Endodermal cell (in vitro differentiated cells): ENCODE measurements at regions not wholly inside any gene's neighbourhood (a gene's known extent, or its start where the extent isn't known, plus 50 kb on each side); places are given as distances from the start of the nearest gene placed in this dataset.

Experiments used
- DNase-seq: peaks from one replicate; pipeline ENCODE4 v3.0.0-alpha.2; 2017
- H3K27ac ChIP-seq: 2 replicates; pipeline ENCODE4 v1.5.1; 2013; ENCODE audit warnings: mild to moderate bottlenecking, low read depth, low read length, moderate library complexity
- H3K27me3 ChIP-seq: 2 replicates; pipeline ENCODE4 v1.6.1; 2013; ENCODE audit warnings: mild to moderate bottlenecking, low read length, moderate library complexity; ENCODE audit not compliant: insufficient read depth, control insufficient read depth, poor library complexity, severe bottlenecking
- H3K36me3 ChIP-seq: 2 replicates; pipeline ENCODE4 v1.7.0; 2013; ENCODE audit warnings: mild to moderate bottlenecking, low read length, moderate library complexity; ENCODE audit not compliant: control insufficient read depth, insufficient read depth
- H3K4me1 ChIP-seq: one replicate; pipeline ENCODE4 v1.7.0; 2013; ENCODE audit warnings: low read length; ENCODE audit not compliant: control insufficient read depth, insufficient read depth
- H3K4me3 ChIP-seq: 2 replicates; pipeline ENCODE4 v1.5.1; 2013; ENCODE audit warnings: mild to moderate bottlenecking, low read length, moderate library complexity
- H3K9ac ChIP-seq: 2 replicates; pipeline ENCODE4 v1.6.1; 2013; ENCODE audit warnings: mild to moderate bottlenecking, low read length, moderate library complexity; ENCODE audit not compliant: poor library complexity, severe bottlenecking; ENCODE audit errors: extremely low read depth
- H3K9me3 ChIP-seq: 2 replicates; pipeline ENCODE4 v1.6.1; 2013; ENCODE audit warnings: mild to moderate bottlenecking, low read length, moderate library complexity; ENCODE audit not compliant: control insufficient read depth
- H3K27ac Mint-ChIP-seq: 2 replicates; pipeline ENCODE4 v1.8.0; 2020; ENCODE audit warnings: mixed read lengths
- H3K27me3 Mint-ChIP-seq: 2 replicates; pipeline ENCODE4 v1.8.0; 2021; ENCODE audit warnings: mild to moderate bottlenecking, mixed read lengths; ENCODE audit not compliant: insufficient read depth
- H3K36me3 Mint-ChIP-seq: 2 replicates; pipeline ENCODE4 v1.8.0; 2020; ENCODE audit warnings: low read depth, mixed read lengths
- H3K4me1 Mint-ChIP-seq: 2 replicates; pipeline ENCODE4 v1.8.0; 2020; ENCODE audit warnings: mixed read lengths
- H3K4me3 Mint-ChIP-seq: 2 replicates; pipeline ENCODE4 v1.8.0; 2020; ENCODE audit warnings: mild to moderate bottlenecking, moderate library complexity, mixed read lengths
- H3K9me3 Mint-ChIP-seq: 2 replicates; pipeline ENCODE4 v1.8.0; 2020; ENCODE audit warnings: mild to moderate bottlenecking, mixed read lengths
- CTCF ChIP-seq: fragments of 200-600 bp; sonication (generic); conservative IDR thresholded peaks from 2 replicates; pipeline ENCODE4 v1.5.0; 2021; ENCODE audit warnings: antibody characterized with exemption, mild to moderate bottlenecking
- WGBS, 2 experiments: methylation state at CpG; one replicate each; pipeline versions ENCODE4 v1.1.5 to v1.1.7; 2013; ENCODE audit warnings: missing lambda C conversion rate in 2 of 2, mixed read lengths in 1 of 2; ENCODE audit not compliant: insufficient coverage in 1 of 2, insufficient read length in 1 of 2; 5-methylcytosine and 5-hydroxymethylcytosine counted together

GRCh38 chr12:127294651-127295210, 972.2 kb upstream of the TMEM132C start:
- H3K27ac Mint-ChIP-seq, result no peak overlapping the region
- H3K4me1 ChIP-seq, result no peaks in the 10 kb centered on the region
- peaks cover 8% of the 10 kb centered on the region for H3K9me3 ChIP-seq
- peaks cover 11% of the 10 kb centered on the region for H3K27me3 Mint-ChIP-seq
- no peak for TF ChIP-seq CTCF
- H3K9me3 Mint-ChIP-seq, result peaks cover 9% of the 10 kb centered on the region
- WGBS, 2 experiments, result 87 to 91% methylated on average over 6 of the region's 6 CpGs
- no peak overlapping the region for H3K4me3 Mint-ChIP-seq
- no peaks in the 10 kb centered on the region for H3K36me3 ChIP-seq
- no peaks in the 10 kb centered on the region for H3K27me3 ChIP-seq
- H3K36me3 Mint-ChIP-seq, result no peaks in the 10 kb centered on the region
- no peak overlapping the region for H3K9ac ChIP-seq
- no peak overlapping the region for H3K4me3 ChIP-seq
- H3K4me1 Mint-ChIP-seq, result no peaks in the 10 kb centered on the region
- no peak overlapping the region for H3K27ac ChIP-seq
- peak; percentile 39 for DNase-seq

GRCh38 chr12:127295630-127296029, 971.3 kb upstream of the TMEM132C start:
- no peaks in the 10 kb centered on the region for H3K27me3 ChIP-seq
- H3K9me3 ChIP-seq, result peaks cover 11% of the 10 kb centered on the region
- peak; percentile 27 for DNase-seq
- no peak overlapping the region for H3K4me3 ChIP-seq
- WGBS, 2 experiments, result 90 to 100% methylated on average over 1 to 2 of the region's 2 CpGs
- no peaks in the 10 kb centered on the region for H3K4me1 Mint-ChIP-seq
- peaks cover 12% of the 10 kb centered on the region for H3K27me3 Mint-ChIP-seq
- no peak for TF ChIP-seq CTCF
- no peaks in the 10 kb centered on the region for H3K36me3 ChIP-seq
- no peak overlapping the region for H3K4me3 Mint-ChIP-seq
- H3K27ac Mint-ChIP-seq, result no peak overlapping the region
- H3K27ac ChIP-seq, result no peak overlapping the region
- H3K9ac ChIP-seq, result no peak overlapping the region
- H3K4me1 ChIP-seq, result no peaks in the 10 kb centered on the region
- H3K9me3 Mint-ChIP-seq, result peaks cover 15% of the 10 kb centered on the region
- no peaks in the 10 kb centered on the region for H3K36me3 Mint-ChIP-seq

- no peak overlapping the region for H3K4me3 Mint-ChIP-seq
- Histone ChIP-seq H3K36me3 (no peaks in the 10 kb centered on the region), H3K9me3 (peaks cover 11% of the 10 kb centered on the region), H3K4me1 (no peaks in the 10 kb centered on the region), H3K27ac (no peak overlapping the region), H3K9ac (no peak overlapping the region), H3K27me3 (peaks cover under 1% of the 10 kb centered on the region), H3K4me3 (no peak overlapping the region)
- no peak for TF ChIP-seq CTCF
- H3K4me1 Mint-ChIP-seq, result no peaks in the 10 kb centered on the region
- 89 to 90% methylated on average over 10 of the region's 10 CpGs for WGBS, 2 experiments
- no peak overlapping the region for H3K27ac Mint-ChIP-seq
- peaks cover 13% of the 10 kb centered on the region for H3K27me3 Mint-ChIP-seq
- peak; percentile 23 for DNase-seq
- H3K9me3 Mint-ChIP-seq, result peaks cover 16% of the 10 kb centered on the region
- H3K36me3 Mint-ChIP-seq, result no peaks in the 10 kb centered on the region
These were observed 970.4 kb upstream of the TMEM132C start for GRCh38 chr12:127296591-127296990.
